HEK293 (cell line): ENCODE measurements at regions not wholly inside any gene's neighbourhood (a gene's known extent, or its start where the extent isn't known, plus 50 kb on each side); places are given as distances from the start of the nearest gene placed in this dataset.
"Not testable (repeated sequence)": the region's sequence is repeated elsewhere in the genome, so short reads cannot be mapped to it uniquely, and the experiment has no call there.

Source experiments
- REPIN1 ChIP-seq: fragments of 450-650 bp; formaldehyde crosslinking; IDR thresholded peaks from 2 replicates; pipeline ENCODE4 v1.5.1; 2017; ENCODE audit warnings: missing biosample characterization, missing genetic modification characterization, low read depth
- REST ChIP-seq: fragments of 450-650 bp; formaldehyde crosslinking; IDR thresholded peaks from 2 replicates; pipeline ENCODE4 v1.5.1; 2016; ENCODE audit warnings: missing biosample characterization, missing genetic modification characterization
- ZEB2 ChIP-seq: fragments of 450-650 bp; formaldehyde crosslinking; IDR thresholded peaks from 2 replicates; pipeline ENCODE4 v1.5.1; 2016; ENCODE audit warnings: missing biosample characterization, missing genetic modification characterization
- ZFP3 ChIP-seq: fragments of 450-650 bp; formaldehyde crosslinking; IDR thresholded peaks from 2 replicates; pipeline ENCODE4 v1.5.1; 2016; ENCODE audit warnings: low read depth, missing biosample characterization, missing genetic modification characterization
- ZNF24 ChIP-seq: fragments of 450-650 bp; formaldehyde crosslinking; IDR thresholded peaks from 2 replicates; pipeline ENCODE4 v1.5.1; 2016; ENCODE audit warnings: missing biosample characterization, missing genetic modification characterization
- ZNF518A ChIP-seq: fragments of 450-650 bp; formaldehyde crosslinking; conservative IDR thresholded peaks from 2 replicates; pipeline ENCODE4 v1.5.1; 2016; ENCODE audit warnings: low read depth, missing biosample characterization, missing genetic modification characterization
- ZNF555 ChIP-seq: fragments of 450-650 bp; formaldehyde crosslinking; conservative IDR thresholded peaks from 2 replicates; pipeline ENCODE4 v1.5.1; 2017; ENCODE audit warnings: missing biosample characterization, mild to moderate bottlenecking, missing genetic modification characterization, inconsistent platforms
- ZNF558 ChIP-seq: fragments of 450-650 bp; formaldehyde crosslinking; IDR thresholded peaks from 2 replicates; pipeline ENCODE4 v1.5.1; 2016; ENCODE audit warnings: missing biosample characterization, missing genetic modification characterization
- ZNF837 ChIP-seq: fragments of 450-650 bp; formaldehyde crosslinking; IDR thresholded peaks from 2 replicates; pipeline ENCODE4 v1.5.1; 2016; ENCODE audit warnings: missing biosample characterization, missing genetic modification characterization
- TF ChIP-seq, protein P1 (sequence below): fragments of 450-650 bp; formaldehyde crosslinking; IDR thresholded peaks from 2 replicates; pipeline ENCODE4 v1.5.1; 2016; ENCODE audit warnings: missing biosample characterization, missing genetic modification characterization
- TF ChIP-seq, protein P2 (sequence below): fragments of 450-650 bp; formaldehyde crosslinking; IDR thresholded peaks from 2 replicates; pipeline ENCODE4 v1.5.1; 2016; ENCODE audit warnings: missing biosample characterization, missing genetic modification characterization, low read depth
- TF ChIP-seq, protein P3 (sequence below): IDR thresholded peaks from 2 replicates; pipeline ENCODE4 v1.6.1; 2011; ENCODE audit warnings: mild to moderate bottlenecking, low read depth, low read length, borderline replicate concordance

DNA sequence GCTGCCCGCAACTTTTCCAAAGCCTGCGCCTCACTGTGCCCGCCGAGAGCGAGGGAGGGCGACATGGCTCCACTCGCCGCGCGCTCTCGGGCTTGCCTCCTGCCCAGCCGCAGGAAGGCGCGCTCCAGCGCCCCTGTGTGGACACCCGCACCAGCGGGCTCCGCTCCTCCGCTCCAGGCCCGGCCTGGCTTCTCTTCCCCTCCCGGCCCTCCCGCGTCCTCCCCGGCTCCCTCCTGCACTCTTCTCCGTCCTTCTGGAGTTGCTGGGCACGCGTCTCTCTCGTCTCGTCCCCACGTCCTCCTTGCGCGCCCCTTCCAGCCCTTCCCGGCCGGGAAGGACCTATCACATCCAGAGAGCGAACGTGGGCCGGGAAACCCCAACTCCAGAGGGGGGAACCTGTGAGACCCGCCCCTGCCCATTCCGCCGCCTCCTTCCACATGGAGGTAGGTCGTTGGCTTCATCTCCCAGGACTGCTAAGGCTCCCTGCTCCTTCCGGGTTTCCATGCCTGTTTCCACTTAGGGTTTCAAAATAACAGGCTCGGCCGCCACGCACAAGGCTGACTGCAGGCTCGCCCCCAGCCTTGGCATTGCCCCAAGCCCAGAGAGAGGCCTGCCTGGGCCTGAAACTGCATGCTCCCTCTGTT is 175.4 kb downstream of the ATP6V0E2 start:
- not testable (repeated sequence) for TF ChIP-seq ZFP3 (tag by site-specific recombination); ZEB2; REPIN1 (tag by site-specific recombination); ZNF24; ZNF518A (tag by site-specific recombination); REST; ZNF555 (tag by site-specific recombination); ZNF558 (tag by site-specific recombination); ZNF837 (tag by site-specific recombination)
- TF ChIP-seq, protein P1, sequence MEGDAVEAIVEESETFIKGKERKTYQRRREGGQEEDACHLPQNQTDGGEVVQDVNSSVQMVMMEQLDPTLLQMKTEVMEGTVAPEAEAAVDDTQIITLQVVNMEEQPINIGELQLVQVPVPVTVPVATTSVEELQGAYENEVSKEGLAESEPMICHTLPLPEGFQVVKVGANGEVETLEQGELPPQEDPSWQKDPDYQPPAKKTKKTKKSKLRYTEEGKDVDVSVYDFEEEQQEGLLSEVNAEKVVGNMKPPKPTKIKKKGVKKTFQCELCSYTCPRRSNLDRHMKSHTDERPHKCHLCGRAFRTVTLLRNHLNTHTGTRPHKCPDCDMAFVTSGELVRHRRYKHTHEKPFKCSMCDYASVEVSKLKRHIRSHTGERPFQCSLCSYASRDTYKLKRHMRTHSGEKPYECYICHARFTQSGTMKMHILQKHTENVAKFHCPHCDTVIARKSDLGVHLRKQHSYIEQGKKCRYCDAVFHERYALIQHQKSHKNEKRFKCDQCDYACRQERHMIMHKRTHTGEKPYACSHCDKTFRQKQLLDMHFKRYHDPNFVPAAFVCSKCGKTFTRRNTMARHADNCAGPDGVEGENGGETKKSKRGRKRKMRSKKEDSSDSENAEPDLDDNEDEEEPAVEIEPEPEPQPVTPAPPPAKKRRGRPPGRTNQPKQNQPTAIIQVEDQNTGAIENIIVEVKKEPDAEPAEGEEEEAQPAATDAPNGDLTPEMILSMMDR: not testable (repeated sequence)
- TF ChIP-seq, protein P2, sequence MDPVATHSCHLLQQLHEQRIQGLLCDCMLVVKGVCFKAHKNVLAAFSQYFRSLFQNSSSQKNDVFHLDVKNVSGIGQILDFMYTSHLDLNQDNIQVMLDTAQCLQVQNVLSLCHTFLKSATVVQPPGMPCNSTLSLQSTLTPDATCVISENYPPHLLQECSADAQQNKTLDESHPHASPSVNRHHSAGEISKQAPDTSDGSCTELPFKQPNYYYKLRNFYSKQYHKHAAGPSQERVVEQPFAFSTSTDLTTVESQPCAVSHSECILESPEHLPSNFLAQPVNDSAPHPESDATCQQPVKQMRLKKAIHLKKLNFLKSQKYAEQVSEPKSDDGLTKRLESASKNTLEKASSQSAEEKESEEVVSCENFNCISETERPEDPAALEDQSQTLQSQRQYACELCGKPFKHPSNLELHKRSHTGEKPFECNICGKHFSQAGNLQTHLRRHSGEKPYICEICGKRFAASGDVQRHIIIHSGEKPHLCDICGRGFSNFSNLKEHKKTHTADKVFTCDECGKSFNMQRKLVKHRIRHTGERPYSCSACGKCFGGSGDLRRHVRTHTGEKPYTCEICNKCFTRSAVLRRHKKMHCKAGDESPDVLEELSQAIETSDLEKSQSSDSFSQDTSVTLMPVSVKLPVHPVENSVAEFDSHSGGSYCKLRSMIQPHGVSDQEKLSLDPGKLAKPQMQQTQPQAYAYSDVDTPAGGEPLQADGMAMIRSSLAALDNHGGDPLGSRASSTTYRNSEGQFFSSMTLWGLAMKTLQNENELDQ (tag by site-specific recombination): not testable (repeated sequence)
- TF ChIP-seq, protein P3, sequence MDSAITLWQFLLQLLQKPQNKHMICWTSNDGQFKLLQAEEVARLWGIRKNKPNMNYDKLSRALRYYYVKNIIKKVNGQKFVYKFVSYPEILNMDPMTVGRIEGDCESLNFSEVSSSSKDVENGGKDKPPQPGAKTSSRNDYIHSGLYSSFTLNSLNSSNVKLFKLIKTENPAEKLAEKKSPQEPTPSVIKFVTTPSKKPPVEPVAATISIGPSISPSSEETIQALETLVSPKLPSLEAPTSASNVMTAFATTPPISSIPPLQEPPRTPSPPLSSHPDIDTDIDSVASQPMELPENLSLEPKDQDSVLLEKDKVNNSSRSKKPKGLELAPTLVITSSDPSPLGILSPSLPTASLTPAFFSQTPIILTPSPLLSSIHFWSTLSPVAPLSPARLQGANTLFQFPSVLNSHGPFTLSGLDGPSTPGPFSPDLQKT: not testable (repeated sequence)
